ENCODE measurements at regions not wholly inside any gene's neighbourhood (a gene's known extent, or its start where the extent isn't known, plus 50 kb on each side); places are given as distances from the start of the nearest gene placed in this dataset.

- Histone ChIP-seq H3K36me3 (ENCODE audit: insufficient read depth, low read length) (no peaks in the 10 kb centered on the region), H3K4me3 (no peak overlapping the region), H3K27ac (no peak overlapping the region), H3K9me3 (ENCODE audit: low read depth, low read length) (no peaks in the 10 kb centered on the region), H3K9ac (ENCODE audit: insufficient read length) (no peak overlapping the region)
- TF ChIP-seq FOXP2 (optimal IDR thresholded peaks at IDR 0.05; ENCODE audit: control extremely low read depth, extremely low read length, insufficient read depth) = no peak
- TF ChIP-seq POLR2AphosphoS5 (IDR thresholded peaks at IDR 0.05; ENCODE audit: borderline replicate concordance, low read depth, low read length) = no peak
- no peak for TF ChIP-seq EZH2 (IDR thresholded peaks at IDR 0.05)
- DNase-seq (ENCODE audit: low read depth, low spot score) = no peak
These were observed 393.3 kb upstream of the ARGLU1 start for GRCh38 chr13:106961216-106961615.

- DNase-seq (ENCODE audit: low read depth, low spot score) = no peak
- Histone ChIP-seq H3K4me3 (no peak overlapping the region), H3K36me3 (ENCODE audit: insufficient read depth, low read length) (no peaks in the 10 kb centered on the region), H3K9me3 (ENCODE audit: low read depth, low read length) (no peaks in the 10 kb centered on the region), H3K27ac (no peak overlapping the region), H3K9ac (ENCODE audit: insufficient read length) (no peak overlapping the region)
- TF ChIP-seq FOXP2 (optimal IDR thresholded peaks at IDR 0.05; ENCODE audit: control extremely low read depth, extremely low read length, insufficient read depth) (no peak), EZH2 (IDR thresholded peaks at IDR 0.05) (no peak), POLR2AphosphoS5 (IDR thresholded peaks at IDR 0.05; ENCODE audit: borderline replicate concordance, low read depth, low read length) (no peak)
These were observed 390.7 kb upstream of the ARGLU1 start for GRCh38 chr13:106958621-106959048.

- H3K36me3 ChIP-seq (ENCODE audit: insufficient read depth, low read length) = no peaks in the 10 kb centered on the region
- H3K4me3 ChIP-seq = no peak overlapping the region
- H3K9ac ChIP-seq (ENCODE audit: insufficient read length) = no peak overlapping the region
- no peak for DNase-seq (ENCODE audit: low read depth, low spot score)
- TF ChIP-seq EZH2 (IDR thresholded peaks at IDR 0.05) (no peak), POLR2AphosphoS5 (IDR thresholded peaks at IDR 0.05; ENCODE audit: borderline replicate concordance, low read depth, low read length) (no peak), FOXP2 (optimal IDR thresholded peaks at IDR 0.05; ENCODE audit: control extremely low read depth, extremely low read length, insufficient read depth) (no peak)
- no peak overlapping the region for H3K27ac ChIP-seq
- no peaks in the 10 kb centered on the region for H3K9me3 ChIP-seq (ENCODE audit: low read depth, low read length)
These were observed 374.6 kb upstream of the ARGLU1 start for GRCh38 chr13:106942563-106942962.

GRCh38 chr13:106941779-106942178, 373.8 kb upstream of the ARGLU1 start:
- Histone ChIP-seq H3K9ac (ENCODE audit: insufficient read length) (no peak overlapping the region), H3K36me3 (ENCODE audit: insufficient read depth, low read length) (no peaks in the 10 kb centered on the region), H3K9me3 (ENCODE audit: low read depth, low read length) (no peaks in the 10 kb centered on the region), H3K4me3 (no peak overlapping the region), H3K27ac (no peak overlapping the region)
- no peak for TF ChIP-seq EZH2 (IDR thresholded peaks at IDR 0.05)
- TF ChIP-seq POLR2AphosphoS5 (IDR thresholded peaks at IDR 0.05; ENCODE audit: borderline replicate concordance, low read depth, low read length) = no peak
- TF ChIP-seq FOXP2 (optimal IDR thresholded peaks at IDR 0.05; ENCODE audit: control extremely low read depth, extremely low read length, insufficient read depth) = no peak
- no peak for DNase-seq (ENCODE audit: low read depth, low spot score)

- no peak for TF ChIP-seq FOXP2 (optimal IDR thresholded peaks at IDR 0.05; ENCODE audit: control extremely low read depth, extremely low read length, insufficient read depth)
- TF ChIP-seq POLR2AphosphoS5 (IDR thresholded peaks at IDR 0.05; ENCODE audit: borderline replicate concordance, low read depth, low read length) = no peak
- TF ChIP-seq EZH2 (IDR thresholded peaks at IDR 0.05) = no peak
These were observed 359.5 kb upstream of the ARGLU1 start for GRCh38 chr13:106927421-106927820.

GRCh38 chr13:106922384-106922783, 354.4 kb upstream of the ARGLU1 start:
- Histone ChIP-seq H3K4me3 (no peak overlapping the region), H3K9ac (ENCODE audit: insufficient read length) (no peak overlapping the region), H3K27ac (no peak overlapping the region), H3K9me3 (ENCODE audit: low read depth, low read length) (no peaks in the 10 kb centered on the region), H3K36me3 (ENCODE audit: insufficient read depth, low read length) (no peaks in the 10 kb centered on the region)
- no peak for DNase-seq (ENCODE audit: low read depth, low spot score)
- TF ChIP-seq FOXP2 (optimal IDR thresholded peaks at IDR 0.05; ENCODE audit: control extremely low read depth, extremely low read length, insufficient read depth) = no peak
- TF ChIP-seq EZH2 (IDR thresholded peaks at IDR 0.05) = no peak
- no peak for TF ChIP-seq POLR2AphosphoS5 (IDR thresholded peaks at IDR 0.05; ENCODE audit: borderline replicate concordance, low read depth, low read length)

More at GRCh38 chr13:106927421-106927820, 359.5 kb upstream of the ARGLU1 start:
- no peak for DNase-seq (ENCODE audit: low read depth, low spot score)
- Histone ChIP-seq H3K4me3 (no peak overlapping the region), H3K36me3 (ENCODE audit: insufficient read depth, low read length) (no peaks in the 10 kb centered on the region), H3K9ac (ENCODE audit: insufficient read length) (no peak overlapping the region), H3K27ac (no peak overlapping the region), H3K9me3 (ENCODE audit: low read depth, low read length) (no peaks in the 10 kb centered on the region)

GRCh38 chr13:106919638-106920037, 351.7 kb upstream of the ARGLU1 start:
- H3K36me3 ChIP-seq (ENCODE audit: insufficient read depth, low read length) = no peaks in the 10 kb centered on the region
- DNase-seq (ENCODE audit: low read depth, low spot score) = no peak
- no peaks in the 10 kb centered on the region for H3K9me3 ChIP-seq (ENCODE audit: low read depth, low read length)
- no peak for TF ChIP-seq FOXP2 (optimal IDR thresholded peaks at IDR 0.05; ENCODE audit: control extremely low read depth, extremely low read length, insufficient read depth)
- TF ChIP-seq POLR2AphosphoS5 (IDR thresholded peaks at IDR 0.05; ENCODE audit: borderline replicate concordance, low read depth, low read length) = no peak
- no peak for TF ChIP-seq EZH2 (IDR thresholded peaks at IDR 0.05)
- H3K27ac ChIP-seq = no peak overlapping the region
- no peak overlapping the region for H3K9ac ChIP-seq (ENCODE audit: insufficient read length)
- no peak overlapping the region for H3K4me3 ChIP-seq

GRCh38 chr13:106919133-106919532, 351.2 kb upstream of the ARGLU1 start:
- Histone ChIP-seq H3K36me3 (ENCODE audit: insufficient read depth, low read length) (no peaks in the 10 kb centered on the region), H3K4me3 (peak overlapping the region; percentile 54), H3K27ac (no peak overlapping the region), H3K9me3 (ENCODE audit: low read depth, low read length) (no peaks in the 10 kb centered on the region), H3K9ac (ENCODE audit: insufficient read length) (no peak overlapping the region)
- no peak for DNase-seq (ENCODE audit: low read depth, low spot score)
- no peak for TF ChIP-seq EZH2 (IDR thresholded peaks at IDR 0.05)
- TF ChIP-seq FOXP2 (optimal IDR thresholded peaks at IDR 0.05; ENCODE audit: control extremely low read depth, extremely low read length, insufficient read depth) = no peak
- TF ChIP-seq POLR2AphosphoS5 (IDR thresholded peaks at IDR 0.05; ENCODE audit: borderline replicate concordance, low read depth, low read length) = no peak

- no peak overlapping the region for H3K27ac ChIP-seq
- TF ChIP-seq EZH2 (IDR thresholded peaks at IDR 0.05) (no peak), POLR2AphosphoS5 (IDR thresholded peaks at IDR 0.05; ENCODE audit: borderline replicate concordance, low read depth, low read length) (no peak), FOXP2 (optimal IDR thresholded peaks at IDR 0.05; ENCODE audit: control extremely low read depth, extremely low read length, insufficient read depth) (no peak)
- DNase-seq (ENCODE audit: low read depth, low spot score) = no peak
- H3K36me3 ChIP-seq (ENCODE audit: insufficient read depth, low read length) = no peaks in the 10 kb centered on the region
- no peaks in the 10 kb centered on the region for H3K9me3 ChIP-seq (ENCODE audit: low read depth, low read length)
- peak overlapping the region; percentile 53; the same call in 1 of the 2 replicates for H3K4me3 ChIP-seq
- H3K9ac ChIP-seq (ENCODE audit: insufficient read length) = no peak overlapping the region
These were observed 350.6 kb upstream of the ARGLU1 start for GRCh38 chr13:106918557-106918860.

Data from SK-N-MC (cell line).